AG10803 (cell line): ENCODE measurements at regions not wholly inside any gene's neighbourhood (a gene's known extent, or its start where the extent isn't known, plus 50 kb on each side); places are given as distances from the start of the nearest gene placed in this dataset.
A peak's percentile ranks its signal among the peaks of the same experiment; 100 is the strongest.

Experiments
- DNase-seq: peaks from one replicate; pipeline ENCODE4 v3.0.0; 2010; ENCODE audit warnings: low read depth
- H3K4me3 ChIP-seq: 2 replicates; pipeline ENCODE4 v1.5.1; 2011; ENCODE audit warnings: mild to moderate bottlenecking, low read length, control low read depth
- CTCF ChIP-seq: conservative IDR thresholded peaks from 2 replicates; pipeline ENCODE4 v1.5.1; 2011; ENCODE audit warnings: mild to moderate bottlenecking, low read length, control low read depth, inconsistent platforms

GRCh38 chr2:52115750-52116149 is 1083.8 kb upstream of the NRXN1 start:
- DNase-seq, result no peak
- no peak for TF ChIP-seq CTCF
- H3K4me3 ChIP-seq, result no peak overlapping the region

- H3K4me3 ChIP-seq, result no peak overlapping the region
- TF ChIP-seq CTCF, result no peak
- peak; percentile 3 for DNase-seq
Observed at GRCh38 chr2:52113338-52113737, 1081.4 kb upstream of the NRXN1 start.

GRCh38 chr2:52112141-52112540 is 1080.2 kb upstream of the NRXN1 start:
- no peak for DNase-seq
- H3K4me3 ChIP-seq, result no peak overlapping the region
- no peak for TF ChIP-seq CTCF

- no peak overlapping the region for H3K4me3 ChIP-seq
- no peak for TF ChIP-seq CTCF
- DNase-seq, result no peak
Observed at GRCh38 chr2:52107124-52107523, 1075.2 kb upstream of the NRXN1 start.

- DNase-seq, result no peak
- H3K4me3 ChIP-seq, result no peak overlapping the region
- TF ChIP-seq CTCF, result no peak
Observed at GRCh38 chr2:52097071-52097470, 1065.1 kb upstream of the NRXN1 start.

- no peak overlapping the region for H3K4me3 ChIP-seq
- no peak for DNase-seq
- no peak for TF ChIP-seq CTCF
Observed at GRCh38 chr2:52084759-52085158, 1052.8 kb upstream of the NRXN1 start.

GRCh38 chr2:52083214-52083613 is 1051.3 kb upstream of the NRXN1 start:
- no peak for DNase-seq
- TF ChIP-seq CTCF, result no peak
- H3K4me3 ChIP-seq, result no peak overlapping the region
